Panc1 (cell line): ENCODE measurements at regions not wholly inside any gene's neighbourhood (a gene's known extent, or its start where the extent isn't known, plus 50 kb on each side); places are given as distances from the start of the nearest gene placed in this dataset.

Experiments used
- ATAC-seq: fragments of 200-7000 bp; cut with Tn5 transposase; 2 replicates; pipeline ENCODE4 v1.9.1; 2020; ENCODE audit warnings: mild to moderate bottlenecking, moderate library complexity
- BruUV-seq: library from RNA; stranded (reverse); fragments of 400-500 nt; replicated peaks from 2 replicates; lab custom pipeline; 2021; lab: Mats Ljungman, UMichigan
- CTCF ChIA-PET: fragments of 300-600 bp; sonication (Branson Sonifier 250); formaldehyde crosslinking; loops from one replicate; lab custom pipeline; 2022; ENCODE audit warnings: antibody characterized with exemption; lab: Charles Lee
- POLR2A ChIA-PET: fragments of 300-600 bp; sonication (Branson Sonifier 250); formaldehyde crosslinking; loops from one replicate; lab custom pipeline; 2022; ENCODE audit warnings: antibody characterized with exemption; lab: Charles Lee
- DNase-seq: peaks from one replicate; pipeline ENCODE4 v3.0.0-alpha.2; 2010; ENCODE audit warnings: low read depth, low spot score
- H3K27ac ChIP-seq: 2 replicates; pipeline ENCODE4 v1.5.1; 2011; ENCODE audit warnings: mild to moderate bottlenecking, low read length, inconsistent platforms
- H3K27me3 ChIP-seq: fragments of 200-500 bp; sonication (Bioruptor generic); 2 replicates; pipeline ENCODE4 v1.6.0; 2014; ENCODE audit warnings: low read length, inconsistent platforms; ENCODE audit not compliant: control insufficient read depth, insufficient read depth
- H3K36me3 ChIP-seq: fragments of 200-500 bp; sonication (Bioruptor generic); 2 replicates; pipeline ENCODE4 v1.5.1; 2014; ENCODE audit warnings: inconsistent platforms, mild to moderate bottlenecking, low read length, moderate library complexity; ENCODE audit not compliant: control insufficient read depth, insufficient read depth
- H3K4me1 ChIP-seq: 2 replicates; pipeline ENCODE4 v1.5.1; 2011; ENCODE audit warnings: inconsistent platforms, mild to moderate bottlenecking, low read length, moderate library complexity; ENCODE audit not compliant: control insufficient read depth, insufficient read depth
- H3K4me3 ChIP-seq, 2 experiments: 2 replicates each; pipeline ENCODE4 v1.5.1; 2011 to 2012; ENCODE audit warnings: low read depth in 2 of 2, low read length in 2 of 2, mild to moderate bottlenecking in 2 of 2, inconsistent platforms in 1 of 2, moderate library complexity in 1 of 2
- H3K9me3 ChIP-seq: fragments of 200-500 bp; sonication (Bioruptor generic); 2 replicates; pipeline ENCODE4 v1.5.1; 2014; ENCODE audit warnings: low read depth, mild to moderate bottlenecking, inconsistent platforms, low read length, moderate library complexity; ENCODE audit not compliant: control insufficient read depth, insufficient read depth
- POLR2AphosphoS5 ChIP-seq: IDR thresholded peaks from 2 replicates; pipeline ENCODE4 v1.6.1; 2012; ENCODE audit warnings: mild to moderate bottlenecking, low read depth, low read length, moderate library complexity
- SIN3A ChIP-seq: IDR thresholded peaks from 2 replicates; pipeline ENCODE4 v1.6.1; 2012; ENCODE audit warnings: low read depth, mild to moderate bottlenecking, low read length, moderate library complexity, borderline replicate concordance; ENCODE audit not compliant: insufficient read depth
- TCF7L2 ChIP-seq: IDR thresholded peaks from 2 replicates; pipeline ENCODE4 v1.6.1; 2011; ENCODE audit warnings: mild to moderate bottlenecking, low read depth, low read length, inconsistent platforms
- in situ Hi-C: cut with HindIII; loops from 2 replicates; pipeline ENCODE4 v1.10.0; 2016; ENCODE audit warnings: low sequenced_read_pairs, low pct_unique_long_range_greater_than_20kb
- intact Hi-C: fragments of 100-400 bp; cut with micrococcal nuclease; formaldehyde crosslinking; loops from one replicate; pipeline ENCODE4 v1.10.0; 2022; ENCODE audit not compliant: unreplicated experiment
- TF ChIP-seq, protein P1 (sequence below), 2 experiments: IDR thresholded peaks; 2 replicates each; pipeline ENCODE4 v1.6.1; 2011 to 2012; ENCODE audit warnings: low read depth in 2 of 2, control low read depth in 1 of 2, low read length in 1 of 2, mild to moderate bottlenecking in 1 of 2, moderate library complexity in 1 of 2; ENCODE audit not compliant: insufficient read depth in 1 of 2
- TF ChIP-seq, protein P2 (sequence below): fragments of 450-650 bp; IDR thresholded peaks from 2 replicates; pipeline ENCODE4 v1.5.1; 2017; ENCODE audit warnings: mild to moderate bottlenecking

DNA sequence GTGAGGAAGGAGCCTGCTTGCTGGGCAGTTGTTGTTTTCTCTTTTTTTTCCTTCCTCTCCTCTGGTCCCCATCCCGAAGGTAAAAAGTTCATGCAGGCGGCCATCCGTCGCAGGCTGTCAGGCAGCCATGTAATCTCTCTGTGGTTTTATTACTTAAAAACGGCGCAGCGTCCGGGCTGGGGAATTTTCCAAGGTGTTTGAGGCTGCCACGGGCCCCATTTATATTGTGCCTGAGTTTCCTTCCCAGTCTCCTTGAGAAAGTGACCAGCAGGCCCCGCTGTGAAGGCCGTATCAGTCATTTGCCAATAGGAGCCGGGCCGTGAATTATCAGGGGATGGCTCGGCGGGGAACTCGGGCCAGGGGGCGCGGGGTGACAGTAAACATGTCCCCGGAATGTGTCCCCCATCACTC lies 289.7 kb downstream of the PBX3 start:
- no TSS peak for BruUV-seq
- POLR2A ChIA-PET, result no interaction called here
- in situ Hi-C loops, result no loop called here
- no peak overlapping the region for H3K4me3 ChIP-seq
- TF ChIP-seq, protein P1, sequence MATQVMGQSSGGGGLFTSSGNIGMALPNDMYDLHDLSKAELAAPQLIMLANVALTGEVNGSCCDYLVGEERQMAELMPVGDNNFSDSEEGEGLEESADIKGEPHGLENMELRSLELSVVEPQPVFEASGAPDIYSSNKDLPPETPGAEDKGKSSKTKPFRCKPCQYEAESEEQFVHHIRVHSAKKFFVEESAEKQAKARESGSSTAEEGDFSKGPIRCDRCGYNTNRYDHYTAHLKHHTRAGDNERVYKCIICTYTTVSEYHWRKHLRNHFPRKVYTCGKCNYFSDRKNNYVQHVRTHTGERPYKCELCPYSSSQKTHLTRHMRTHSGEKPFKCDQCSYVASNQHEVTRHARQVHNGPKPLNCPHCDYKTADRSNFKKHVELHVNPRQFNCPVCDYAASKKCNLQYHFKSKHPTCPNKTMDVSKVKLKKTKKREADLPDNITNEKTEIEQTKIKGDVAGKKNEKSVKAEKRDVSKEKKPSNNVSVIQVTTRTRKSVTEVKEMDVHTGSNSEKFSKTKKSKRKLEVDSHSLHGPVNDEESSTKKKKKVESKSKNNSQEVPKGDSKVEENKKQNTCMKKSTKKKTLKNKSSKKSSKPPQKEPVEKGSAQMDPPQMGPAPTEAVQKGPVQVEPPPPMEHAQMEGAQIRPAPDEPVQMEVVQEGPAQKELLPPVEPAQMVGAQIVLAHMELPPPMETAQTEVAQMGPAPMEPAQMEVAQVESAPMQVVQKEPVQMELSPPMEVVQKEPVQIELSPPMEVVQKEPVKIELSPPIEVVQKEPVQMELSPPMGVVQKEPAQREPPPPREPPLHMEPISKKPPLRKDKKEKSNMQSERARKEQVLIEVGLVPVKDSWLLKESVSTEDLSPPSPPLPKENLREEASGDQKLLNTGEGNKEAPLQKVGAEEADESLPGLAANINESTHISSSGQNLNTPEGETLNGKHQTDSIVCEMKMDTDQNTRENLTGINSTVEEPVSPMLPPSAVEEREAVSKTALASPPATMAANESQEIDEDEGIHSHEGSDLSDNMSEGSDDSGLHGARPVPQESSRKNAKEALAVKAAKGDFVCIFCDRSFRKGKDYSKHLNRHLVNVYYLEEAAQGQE (IDR thresholded peaks at IDR 0.05; ENCODE audit: insufficient read depth in 1 of 2, low read depth in 2 of 2, low read length in 1 of 2), result no peak
- TF ChIP-seq SIN3A (no peak), TCF7L2 (no peak), POLR2AphosphoS5 (no peak)
- TF ChIP-seq, protein P2, sequence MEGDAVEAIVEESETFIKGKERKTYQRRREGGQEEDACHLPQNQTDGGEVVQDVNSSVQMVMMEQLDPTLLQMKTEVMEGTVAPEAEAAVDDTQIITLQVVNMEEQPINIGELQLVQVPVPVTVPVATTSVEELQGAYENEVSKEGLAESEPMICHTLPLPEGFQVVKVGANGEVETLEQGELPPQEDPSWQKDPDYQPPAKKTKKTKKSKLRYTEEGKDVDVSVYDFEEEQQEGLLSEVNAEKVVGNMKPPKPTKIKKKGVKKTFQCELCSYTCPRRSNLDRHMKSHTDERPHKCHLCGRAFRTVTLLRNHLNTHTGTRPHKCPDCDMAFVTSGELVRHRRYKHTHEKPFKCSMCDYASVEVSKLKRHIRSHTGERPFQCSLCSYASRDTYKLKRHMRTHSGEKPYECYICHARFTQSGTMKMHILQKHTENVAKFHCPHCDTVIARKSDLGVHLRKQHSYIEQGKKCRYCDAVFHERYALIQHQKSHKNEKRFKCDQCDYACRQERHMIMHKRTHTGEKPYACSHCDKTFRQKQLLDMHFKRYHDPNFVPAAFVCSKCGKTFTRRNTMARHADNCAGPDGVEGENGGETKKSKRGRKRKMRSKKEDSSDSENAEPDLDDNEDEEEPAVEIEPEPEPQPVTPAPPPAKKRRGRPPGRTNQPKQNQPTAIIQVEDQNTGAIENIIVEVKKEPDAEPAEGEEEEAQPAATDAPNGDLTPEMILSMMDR, result no peak
- H3K27ac ChIP-seq, result no peak overlapping the region
- intact Hi-C loops, result no loop called here
- H3K27me3 ChIP-seq, result no peaks in the 10 kb centered on the region
- DNase-seq, result no peak
- H3K36me3 ChIP-seq, result no peaks in the 10 kb centered on the region
- H3K4me1 ChIP-seq, result no peaks in the 10 kb centered on the region
- H3K9me3 ChIP-seq, result no peaks in the 10 kb centered on the region
- CTCF ChIA-PET, result interaction anchor here (0.7 kb wide), 1 partner anchor 9 kb away, joined by 6 read pairs; no protein-coding TSS in a partner anchor
- ATAC-seq, result no peak

GRCh38 chr9:126038790-126039189 lies 287.8 kb upstream of the MVB12B start:
- DNase-seq (no peak), ATAC-seq (no peak)
- ChIA-PET POLR2A (no interaction called here), CTCF (no interaction called here)
- H3K36me3 ChIP-seq, result no peaks in the 10 kb centered on the region
- no TSS peak for BruUV-seq
- H3K27me3 ChIP-seq, result no peaks in the 10 kb centered on the region
- no peak overlapping the region for H3K4me3 ChIP-seq
- no peaks in the 10 kb centered on the region for H3K4me1 ChIP-seq
- H3K27ac ChIP-seq, result no peak overlapping the region
- in situ Hi-C loops (no loop called here), intact Hi-C loops (no loop called here)
- TF ChIP-seq, protein P2, result no peak
- no peak for TF ChIP-seq TCF7L2
- TF ChIP-seq, protein P1 (IDR thresholded peaks at IDR 0.05; ENCODE audit: insufficient read depth in 1 of 2, low read depth in 2 of 2, low read length in 1 of 2), result no peak
- TF ChIP-seq SIN3A, result no peak
- TF ChIP-seq POLR2AphosphoS5, result no peak
- no peaks in the 10 kb centered on the region; the same call in 1 of the 2 replicates for H3K9me3 ChIP-seq
